Peyer's patch (tissue), 4 donors: ENCODE measurements at regions not wholly inside any gene's neighbourhood (a gene's known extent, or its start where the extent isn't known, plus 50 kb on each side); places are given as distances from the start of the nearest gene placed in this dataset.

ENCODE experiments used
- POLR2A ChIP-seq, 2 donors: fragments of 450-650 bp; IDR thresholded peaks; one replicate each; pipeline ENCODE4 v1.5.1; 2017; ENCODE audit warnings: antibody characterized with exemption in 2 of 2, mild to moderate bottlenecking in 2 of 2, moderate library complexity in 2 of 2
- TF ChIP-seq, protein P1 (sequence below), 6 experiments: fragments of 450-650 bp in 4 of 6; fragments of 200-600 bp in 2 of 6; sonication (generic) in 1 of 6; IDR thresholded peaks; one replicate each; pipeline ENCODE4 v1.5.1; 2017 to 2019; ENCODE audit warnings: antibody characterized with exemption in 6 of 6, mild to moderate bottlenecking in 3 of 6, moderate library complexity in 1 of 6

DNA sequence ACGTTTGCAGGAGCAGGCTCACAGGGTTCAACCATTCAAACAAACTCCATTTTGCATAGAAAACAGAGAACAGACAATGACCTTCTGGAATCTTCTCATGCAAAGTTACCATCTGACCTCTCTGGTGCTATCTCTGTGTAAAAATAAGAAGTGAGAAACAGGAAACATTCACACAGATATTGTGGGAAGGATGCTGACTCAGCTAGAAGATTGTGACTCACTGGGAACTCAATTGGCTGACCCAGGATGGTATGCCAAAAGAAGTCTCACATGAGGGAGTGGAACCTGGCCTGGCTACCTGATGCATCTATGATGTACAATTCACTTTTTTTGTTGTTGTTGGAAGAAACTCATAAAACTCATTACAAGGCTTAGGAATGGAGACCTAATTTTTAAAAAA is 61.1 kb upstream of the TBX18 start:
- no peak for TF ChIP-seq POLR2A (IDR thresholded peaks at IDR 0.05)
- TF ChIP-seq, protein P1, sequence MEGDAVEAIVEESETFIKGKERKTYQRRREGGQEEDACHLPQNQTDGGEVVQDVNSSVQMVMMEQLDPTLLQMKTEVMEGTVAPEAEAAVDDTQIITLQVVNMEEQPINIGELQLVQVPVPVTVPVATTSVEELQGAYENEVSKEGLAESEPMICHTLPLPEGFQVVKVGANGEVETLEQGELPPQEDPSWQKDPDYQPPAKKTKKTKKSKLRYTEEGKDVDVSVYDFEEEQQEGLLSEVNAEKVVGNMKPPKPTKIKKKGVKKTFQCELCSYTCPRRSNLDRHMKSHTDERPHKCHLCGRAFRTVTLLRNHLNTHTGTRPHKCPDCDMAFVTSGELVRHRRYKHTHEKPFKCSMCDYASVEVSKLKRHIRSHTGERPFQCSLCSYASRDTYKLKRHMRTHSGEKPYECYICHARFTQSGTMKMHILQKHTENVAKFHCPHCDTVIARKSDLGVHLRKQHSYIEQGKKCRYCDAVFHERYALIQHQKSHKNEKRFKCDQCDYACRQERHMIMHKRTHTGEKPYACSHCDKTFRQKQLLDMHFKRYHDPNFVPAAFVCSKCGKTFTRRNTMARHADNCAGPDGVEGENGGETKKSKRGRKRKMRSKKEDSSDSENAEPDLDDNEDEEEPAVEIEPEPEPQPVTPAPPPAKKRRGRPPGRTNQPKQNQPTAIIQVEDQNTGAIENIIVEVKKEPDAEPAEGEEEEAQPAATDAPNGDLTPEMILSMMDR (IDR thresholded peaks at IDR 0.05), result no peak
